SK-N-SH (cell line): ENCODE measurements at regions not wholly inside any gene's neighbourhood (a gene's known extent, or its start where the extent isn't known, plus 50 kb on each side); places are given as distances from the start of the nearest gene placed in this dataset.

Experiments used
- CTCF ChIA-PET: fragments of 300-600, 350-600 bp; formaldehyde crosslinking; extraction: SDS; loops from one replicate; lab custom pipeline; 2021; lab: Yijun Ruan, JAX
- POLR2A ChIA-PET: fragments of 350-600 bp; sonication (Branson Sonifier 250); formaldehyde crosslinking; extraction: SDS; loops from one replicate; lab custom pipeline; 2020; ENCODE audit warnings: antibody characterized with exemption, inconsistent platforms; lab: Yijun Ruan, JAX
- DNase-seq: peaks from one replicate; pipeline ENCODE4 v3.0.0; 2012
- H2AFZ ChIP-seq: fragments of 200-600 bp; sonication (generic); 2 replicates; pipeline ENCODE4 v1.8.1; 2016; ENCODE audit warnings: antibody characterized with exemption, mild to moderate bottlenecking, low read depth
- H3F3A ChIP-seq: fragments of 200-600 bp; sonication (generic); replicated peaks from 2 replicates; pipeline ENCODE3; 2016; ENCODE audit warnings: antibody characterized with exemption, mild to moderate bottlenecking; ENCODE audit not compliant: insufficient read depth
- H3K27ac ChIP-seq, 2 experiments: fragments of 200-500 bp in 1 of 2; fragments of 200-600 bp in 1 of 2; sonication (Bioruptor generic) in 1 of 2; sonication (generic), shearing (Covaris generic) in 1 of 2; 2 replicates each; pipeline versions ENCODE4 v1.5.1 to v1.6.1; 2014 to 2016; ENCODE audit warnings: low read depth in 2 of 2, inconsistent platforms in 1 of 2, low read length in 1 of 2, mild to moderate bottlenecking in 1 of 2, mixed read lengths in 1 of 2
- H3K27me3 ChIP-seq: fragments of 200-600 bp; sonication (generic), shearing (Covaris generic); 2 replicates; pipeline ENCODE4 v1.6.1; 2016; ENCODE audit warnings: mixed run types; ENCODE audit not compliant: insufficient read depth
- H3K36me3 ChIP-seq, 2 experiments: fragments of 200-500 bp in 1 of 2; fragments of 200-600 bp in 1 of 2; sonication (Bioruptor generic) in 1 of 2; sonication (generic) in 1 of 2; replicated peaks in 1 of 2; 2 replicates each; pipeline versions ENCODE3 to v1.5.1; 2014 to 2016; ENCODE audit warnings: low read length in 1 of 2, mild to moderate bottlenecking in 1 of 2; ENCODE audit not compliant: insufficient read depth in 2 of 2, control insufficient read depth in 1 of 2
- H3K4me1 ChIP-seq, 2 experiments: fragments of 200-500 bp in 1 of 2; fragments of 200-600 bp in 1 of 2; sonication (Bioruptor generic) in 1 of 2; sonication (generic), shearing (Covaris generic) in 1 of 2; 2 replicates each; pipeline versions ENCODE4 v1.5.1 to v1.6.1; 2014 to 2016; ENCODE audit warnings: low read depth in 1 of 2, low read length in 1 of 2, mixed run types in 1 of 2; ENCODE audit not compliant: insufficient read depth in 2 of 2, control insufficient read depth in 1 of 2
- H3K4me2 ChIP-seq: fragments of 200-600 bp; sonication (generic), shearing (Covaris generic); 2 replicates; pipeline ENCODE4 v1.6.1; 2017; ENCODE audit warnings: mixed run types
- H3K4me3 ChIP-seq, 2 experiments: fragments of 200-500 bp in 1 of 2; fragments of 200-600 bp in 1 of 2; sonication (Bioruptor generic) in 1 of 2; sonication (generic), shearing (Covaris generic) in 1 of 2; 2 replicates each; pipeline versions ENCODE4 v1.5.1 to v1.8.1; 2014 to 2016; ENCODE audit warnings: low read depth in 2 of 2, inconsistent platforms in 1 of 2, low read length in 1 of 2, mild to moderate bottlenecking in 1 of 2, mixed read lengths in 1 of 2, moderate library complexity in 1 of 2
- H3K79me2 ChIP-seq: fragments of 200-600 bp; sonication (generic); 2 replicates; pipeline ENCODE4 v1.8.1; 2017; ENCODE audit warnings: mild to moderate bottlenecking; ENCODE audit not compliant: insufficient read depth
- H3K9ac ChIP-seq: fragments of 200-600 bp; sonication (generic); 2 replicates; pipeline ENCODE4 v1.6.1; 2017; ENCODE audit warnings: mixed run types
- H3K9me2 ChIP-seq: fragments of 200-600 bp; sonication (generic); 2 replicates; pipeline ENCODE4 v1.6.1; 2017; ENCODE audit warnings: mixed run types
- H3K9me3 ChIP-seq: fragments of 200-600 bp; sonication (generic); 2 replicates; pipeline ENCODE4 v1.6.1; 2017; ENCODE audit warnings: mixed run types, mild to moderate bottlenecking, moderate library complexity
- H4K20me1 ChIP-seq: fragments of 200-600 bp; sonication (generic); 2 replicates; pipeline ENCODE4 v1.6.1; 2017; ENCODE audit warnings: mild to moderate bottlenecking, mixed run types; ENCODE audit not compliant: insufficient read depth
- CHD2 ChIP-seq: fragments of 150-350 bp; IDR thresholded peaks from 2 replicates; pipeline ENCODE4 v1.6.1; 2018; ENCODE audit warnings: low read length; ENCODE audit not compliant: partially characterized antibody
- CTCF ChIP-seq: fragments of 200-600 bp; sonication (generic); IDR thresholded peaks from 2 replicates; pipeline ENCODE4 v1.6.1; 2017; ENCODE audit warnings: antibody characterized with exemption, mild to moderate bottlenecking, moderate library complexity
- EP300 ChIP-seq, 2 experiments: IDR thresholded peaks; 2 replicates each; pipeline versions ENCODE4 v1.4.0 to v1.6.1; 2012; ENCODE audit warnings: borderline replicate concordance in 1 of 2, low read depth in 1 of 2, low read length in 1 of 2
- GABPA ChIP-seq: IDR thresholded peaks from 2 replicates; pipeline ENCODE4 v1.4.0; 2012; ENCODE audit warnings: low read depth, mild to moderate bottlenecking
- MXI1 ChIP-seq: IDR thresholded peaks from 2 replicates; pipeline ENCODE4 v1.6.1; 2012; ENCODE audit warnings: mild to moderate bottlenecking, low read depth, low read length, improper control_type of control experiment
- NRF1 ChIP-seq: IDR thresholded peaks from 2 replicates; pipeline ENCODE4 v1.6.1; 2012; ENCODE audit warnings: low read depth, mild to moderate bottlenecking, low read length
- REST ChIP-seq: IDR thresholded peaks from 2 replicates; pipeline ENCODE4 v1.6.1; 2012; ENCODE audit warnings: mild to moderate bottlenecking, low read depth, low read length, moderate library complexity
- RXRA ChIP-seq: IDR thresholded peaks from 2 replicates; pipeline ENCODE4 v1.4.0; 2012; ENCODE audit warnings: low read depth, mild to moderate bottlenecking, borderline replicate concordance
- TAF1 ChIP-seq: IDR thresholded peaks from 2 replicates; pipeline ENCODE4 v1.6.1; 2012; ENCODE audit warnings: low read depth, mild to moderate bottlenecking, low read length, moderate library complexity, borderline replicate concordance
- TEAD4 ChIP-seq: IDR thresholded peaks from 2 replicates; pipeline ENCODE4 v1.4.0; 2012; ENCODE audit warnings: mild to moderate bottlenecking, borderline replicate concordance; ENCODE audit not compliant: insufficient read depth
- USF2 ChIP-seq: fragments of 150-350 bp; IDR thresholded peaks from 2 replicates; pipeline ENCODE4 v1.6.1; 2017; ENCODE audit warnings: antibody characterized with exemption, low read length, low read depth, borderline replicate concordance
- YY1 ChIP-seq: IDR thresholded peaks from 2 replicates; pipeline ENCODE4 v1.4.0; 2012; ENCODE audit warnings: low read depth, mild to moderate bottlenecking

- H3K4me2 ChIP-seq, result no peak overlapping the region
- TF ChIP-seq NRF1 (no peak), GABPA (no peak), CTCF (no peak), TAF1 (no peak), MXI1 (no peak), EP300 (IDR thresholded peaks at IDR 0.05; ENCODE audit: borderline replicate concordance in 1 of 2, low read depth in 1 of 2, low read length in 1 of 2) (no peak), REST (no peak), CHD2 (no peak), USF2 (no peak), YY1 (no peak), RXRA (no peak), TEAD4 (no peak)
- TF ChIP-seq, all 33 proteins: peak for 0
- no peaks in the 10 kb centered on the region for H3K9me3 ChIP-seq
- ChIA-PET CTCF (interaction anchor here (0.8 to 2.2 kb wide), 3 partner anchors 9 to 83 kb away, joined by 3 to 5 read pairs (median 5); no protein-coding TSS in a partner anchor), POLR2A (no interaction called here)
- no peak overlapping the region for H3K27ac ChIP-seq
- DNase-seq, result no peak
- no peak overlapping the region for H2AFZ ChIP-seq
- H3K4me3 ChIP-seq, result no peak overlapping the region
- no peaks in the 10 kb centered on the region; a peak in 1 of 4 replicates for H3K4me1 ChIP-seq
- H3F3A ChIP-seq, result no peaks in the 10 kb centered on the region
- no peaks in the 10 kb centered on the region for H3K9me2 ChIP-seq
- H3K36me3 ChIP-seq, result no peaks in the 10 kb centered on the region
- no peaks in the 10 kb centered on the region for H4K20me1 ChIP-seq
- no peaks in the 10 kb centered on the region for H3K79me2 ChIP-seq
- peaks cover 32% of the 10 kb centered on the region; the same call in 1 of the 2 replicates for H3K27me3 ChIP-seq
- no peak overlapping the region for H3K9ac ChIP-seq
These were observed 242.2 kb upstream of the CTSO start for GRCh38 chr4:156195914-156196313.
